ENCODE measurements at regions not wholly inside any gene's neighbourhood (a gene's known extent, or its start where the extent isn't known, plus 50 kb on each side); places are given as distances from the start of the nearest gene placed in this dataset.
"Not testable (repeated sequence)": the region's sequence is repeated elsewhere in the genome, so short reads cannot be mapped to it uniquely, and the experiment has no call there.

- no peak for DNase-seq (ENCODE audit: low read depth in 2 of 2)
These were observed 118.9 kb downstream of the GATA3 start for GRCh38 chr10:8173243-8173865.

- DNase-seq (ENCODE audit: low read depth in 2 of 2), result no peak
These were observed 119.4 kb downstream of the GATA3 start for GRCh38 chr10:8173866-8174243.

- no peak for DNase-seq (ENCODE audit: low read depth in 2 of 2)
These were observed 120.3 kb downstream of the GATA3 start for GRCh38 chr10:8174762-8175161.

GRCh38 chr10:8177526-8177925, 123.0 kb downstream of the GATA3 start:
- DNase-seq (ENCODE audit: low read depth in 2 of 2), result not testable (repeated sequence)

- DNase-seq (ENCODE audit: low read depth in 2 of 2), result not testable (repeated sequence)
These were observed 125.3 kb downstream of the GATA3 start for GRCh38 chr10:8179773-8180172.

- no peak for DNase-seq (ENCODE audit: low read depth in 2 of 2)
These were observed 126.0 kb downstream of the GATA3 start for GRCh38 chr10:8180360-8181109.

- no peak for DNase-seq (ENCODE audit: low read depth in 2 of 2)
These were observed 127.1 kb downstream of the GATA3 start for GRCh38 chr10:8181496-8182157.

GRCh38 chr10:8182806-8183205, 128.3 kb downstream of the GATA3 start:
- no peak for DNase-seq (ENCODE audit: low read depth in 2 of 2)

- no peak for DNase-seq (ENCODE audit: low read depth in 2 of 2)
These were observed 128.8 kb downstream of the GATA3 start for GRCh38 chr10:8183241-8183704.

GRCh38 chr10:8187171-8187666, 132.7 kb downstream of the GATA3 start:
- no peak for DNase-seq (ENCODE audit: low read depth in 2 of 2)

- DNase-seq (ENCODE audit: low read depth in 2 of 2), result no peak
These were observed 135.0 kb downstream of the GATA3 start for GRCh38 chr10:8189458-8189857.

- no peak for DNase-seq (ENCODE audit: low read depth in 2 of 2)
These were observed 137.8 kb downstream of the GATA3 start for GRCh38 chr10:8192301-8192700.

GRCh38 chr10:8193546-8193945, 139.1 kb downstream of the GATA3 start:
- DNase-seq (ENCODE audit: low read depth in 2 of 2), result no peak

GRCh38 chr10:8194050-8194449, 139.6 kb downstream of the GATA3 start:
- no peak for DNase-seq (ENCODE audit: low read depth in 2 of 2)

- DNase-seq (ENCODE audit: low read depth in 2 of 2), result no peak
These were observed 152.4 kb downstream of the GATA3 start for GRCh38 chr10:8206882-8207281.

GRCh38 chr10:8211631-8212030, 157.1 kb downstream of the GATA3 start:
- no peak for DNase-seq (ENCODE audit: low read depth in 2 of 2)

- no peak for DNase-seq (ENCODE audit: low read depth in 2 of 2)
These were observed 159.2 kb downstream of the GATA3 start for GRCh38 chr10:8213735-8214134.

- no peak for DNase-seq (ENCODE audit: low read depth in 2 of 2)
These were observed 160.1 kb downstream of the GATA3 start for GRCh38 chr10:8214587-8214986.

- no peak for DNase-seq (ENCODE audit: low read depth in 2 of 2)
These were observed 162.4 kb downstream of the GATA3 start for GRCh38 chr10:8216893-8217292.

- DNase-seq (ENCODE audit: low read depth in 2 of 2), result peak in 1 of 2 donors; percentile 40
These were observed 167.0 kb downstream of the GATA3 start for GRCh38 chr10:8221451-8221850.

GRCh38 chr10:8224591-8224990, 170.1 kb downstream of the GATA3 start:
- no peak for DNase-seq (ENCODE audit: low read depth in 2 of 2)

GRCh38 chr10:8225187-8225586, 170.7 kb downstream of the GATA3 start:
- no peak for DNase-seq (ENCODE audit: low read depth in 2 of 2)
